G401.6 (cell line): ENCODE measurements at regions not wholly inside any gene's neighbourhood (a gene's known extent, or its start where the extent isn't known, plus 50 kb on each side); places are given as distances from the start of the nearest gene placed in this dataset.

Source experiments
- FAIRE-seq: peaks from 2 replicates; lab custom pipeline; 2012; peaks lifted over from hg19 to GRCh38; lab: Jason Lieb, UNC

GRCh38 chr12:114799574-114800487 lies 115.9 kb upstream of the TBX3 start:
- no peak for FAIRE-seq

DNA sequence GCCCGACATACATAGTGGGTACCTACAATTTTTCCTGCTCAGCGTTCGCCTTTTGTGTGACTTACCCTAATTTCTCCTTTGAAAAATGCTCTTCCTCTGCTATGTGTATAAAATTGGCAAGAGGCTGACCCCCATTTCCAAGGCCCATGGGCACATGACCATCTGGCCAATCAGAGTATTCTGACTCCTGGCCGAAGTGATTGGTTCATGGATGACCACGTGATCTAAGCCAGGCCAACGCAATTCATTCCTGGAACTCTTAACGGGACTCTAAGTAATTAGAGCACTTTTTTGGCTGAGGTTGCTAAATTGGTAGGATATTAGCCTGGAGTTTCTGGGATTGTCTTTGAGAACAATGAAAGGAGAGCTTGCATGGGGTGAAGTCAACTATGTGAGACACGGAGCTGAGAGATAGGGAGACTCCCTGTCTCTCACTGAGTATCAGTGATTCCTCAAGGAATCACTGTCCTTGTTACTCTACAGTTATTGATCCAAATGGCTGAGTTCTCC lies 110.1 kb upstream of the TBX3 start:
- no peak for FAIRE-seq

- FAIRE-seq = no peak
Measured at GRCh38 chr12:114790276-114790675, 106.3 kb upstream of the TBX3 start.

DNA sequence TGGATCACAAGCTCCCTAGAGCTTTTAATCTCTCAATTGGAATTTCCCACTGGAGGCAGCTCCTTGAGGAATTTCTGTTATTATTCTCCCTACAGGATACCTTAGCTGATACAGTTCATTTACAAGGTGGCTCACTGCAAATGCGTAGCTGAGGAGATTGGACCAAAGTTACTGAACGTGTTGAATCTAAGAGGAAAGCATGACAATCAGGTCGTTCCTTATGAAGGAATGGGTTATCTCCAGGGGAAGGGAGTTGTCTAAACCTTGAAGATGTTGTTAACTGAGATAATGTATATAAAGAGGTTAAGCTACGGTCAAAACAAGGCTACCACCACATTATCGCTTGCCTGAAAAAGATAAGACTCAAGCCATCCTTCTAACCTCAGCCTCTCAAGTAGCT lies 105.8 kb upstream of the TBX3 start:
- FAIRE-seq = no peak

DNA sequence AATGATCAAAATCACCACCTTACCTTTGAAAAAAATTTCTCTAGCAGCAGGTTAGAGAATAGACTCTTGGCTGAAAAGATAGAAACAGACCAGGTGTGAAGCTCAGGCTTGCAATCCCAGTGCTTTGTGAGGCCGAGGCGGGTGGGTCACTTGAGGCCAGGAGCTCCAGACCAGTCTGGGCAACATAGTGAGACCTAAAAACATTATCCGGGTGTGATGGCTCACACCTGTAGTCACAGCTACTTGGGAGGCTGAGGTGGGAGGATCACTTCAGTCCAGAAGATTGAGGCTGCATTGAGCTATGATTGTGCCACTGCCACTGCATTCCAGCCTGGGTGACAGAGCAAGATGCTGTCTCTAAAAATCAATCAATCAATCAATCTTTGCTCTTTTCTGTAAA lies 105.3 kb upstream of the TBX3 start:
- no peak for FAIRE-seq

- FAIRE-seq = no peak
Measured at GRCh38 chr12:114784526-114784925, 100.6 kb upstream of the TBX3 start.

DNA sequence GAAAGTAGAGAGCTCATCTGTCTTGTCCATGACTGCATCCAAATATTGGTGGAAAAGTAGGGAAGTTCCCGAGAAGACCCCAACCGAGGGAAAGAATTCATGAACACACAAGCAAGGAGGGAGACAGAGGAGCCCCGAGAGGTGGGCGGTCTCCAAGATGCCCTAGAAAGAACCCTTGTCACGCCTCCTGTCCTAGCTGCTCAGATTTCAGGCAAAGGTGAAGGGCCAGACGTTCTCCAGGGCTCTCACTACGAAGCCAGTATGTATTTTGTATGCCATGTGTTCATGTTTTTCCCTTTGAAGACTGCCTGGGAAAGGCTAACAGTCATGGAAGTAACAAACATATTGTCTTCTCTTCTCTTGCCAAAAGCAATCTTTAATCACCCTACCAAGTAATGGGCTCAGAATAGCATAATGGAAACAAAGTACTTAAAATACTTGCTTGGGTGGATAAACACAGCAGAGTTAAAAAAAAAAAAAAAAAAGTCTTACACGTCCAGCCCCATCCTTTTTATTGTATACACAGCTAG lies 99.2 kb upstream of the TBX3 start:
- FAIRE-seq = no peak

DNA sequence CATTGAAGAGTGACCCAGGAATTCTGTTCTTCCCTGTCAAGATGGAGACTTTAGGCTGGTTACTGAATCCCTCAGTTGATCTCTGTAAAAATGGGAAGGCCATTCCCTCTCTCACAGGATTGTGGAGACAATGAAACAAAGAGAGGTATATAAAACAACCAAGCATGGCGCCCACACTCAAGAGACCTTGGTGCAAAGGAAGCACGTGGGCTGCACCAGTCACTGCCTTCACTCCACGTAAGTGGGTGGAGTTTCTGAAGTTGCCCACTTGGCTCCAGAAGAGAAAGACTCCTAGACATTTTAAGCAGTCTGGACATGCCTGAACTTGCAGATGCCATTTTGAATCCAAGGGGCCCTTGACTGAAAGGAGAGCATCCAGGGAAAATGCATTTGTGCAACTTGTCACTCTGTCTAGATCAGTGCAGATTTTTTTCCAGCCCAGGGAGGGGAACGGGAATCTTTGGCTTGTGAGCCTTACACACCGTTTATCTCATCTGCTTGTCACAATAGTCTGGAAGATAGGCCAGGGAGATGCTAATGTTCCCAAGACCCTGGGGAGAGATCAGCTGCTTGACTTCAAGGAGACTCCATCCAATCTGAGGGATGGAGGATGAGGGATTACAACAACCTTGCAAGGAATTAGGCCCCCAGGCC lies 96.9 kb upstream of the TBX3 start:
- no peak for FAIRE-seq

- no peak for FAIRE-seq
Measured at GRCh38 chr12:114779647-114780046, 95.7 kb upstream of the TBX3 start.

- FAIRE-seq = no peak
Measured at GRCh38 chr12:114779186-114779585, 95.2 kb upstream of the TBX3 start.

DNA sequence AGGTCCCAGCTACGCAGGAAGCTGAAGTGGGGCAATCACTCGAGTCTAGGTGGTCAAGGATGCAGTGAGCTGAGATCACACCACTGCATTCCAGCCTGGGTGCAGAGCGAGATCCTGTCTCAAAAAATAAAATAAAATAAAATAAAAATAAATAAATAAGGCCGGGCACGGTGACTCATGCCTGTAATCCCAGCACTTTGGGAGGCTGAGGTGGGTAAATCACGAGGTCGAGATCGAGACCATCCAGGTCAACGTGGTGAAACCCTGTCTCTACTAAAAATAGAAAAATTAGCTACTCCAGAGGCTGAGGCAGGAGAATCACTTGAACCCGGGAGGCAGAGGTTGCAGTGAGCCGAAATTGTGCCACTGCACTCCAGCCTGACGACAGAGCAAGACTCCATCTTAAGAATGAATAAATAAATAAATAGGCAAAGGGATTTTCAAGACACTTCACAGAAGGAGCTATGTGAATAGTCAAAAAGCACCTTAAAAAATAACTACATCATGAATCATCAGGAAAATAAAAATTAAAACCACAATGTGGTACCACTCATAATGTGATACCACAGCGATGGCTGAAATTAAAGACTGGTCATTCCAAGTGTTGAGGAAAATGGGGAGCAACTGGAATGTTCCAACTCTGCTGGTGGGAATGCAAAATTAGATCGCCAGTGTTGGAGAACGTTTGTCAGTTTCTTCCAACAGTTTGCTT lies 92.9 kb upstream of the TBX3 start:
- no peak for FAIRE-seq

DNA sequence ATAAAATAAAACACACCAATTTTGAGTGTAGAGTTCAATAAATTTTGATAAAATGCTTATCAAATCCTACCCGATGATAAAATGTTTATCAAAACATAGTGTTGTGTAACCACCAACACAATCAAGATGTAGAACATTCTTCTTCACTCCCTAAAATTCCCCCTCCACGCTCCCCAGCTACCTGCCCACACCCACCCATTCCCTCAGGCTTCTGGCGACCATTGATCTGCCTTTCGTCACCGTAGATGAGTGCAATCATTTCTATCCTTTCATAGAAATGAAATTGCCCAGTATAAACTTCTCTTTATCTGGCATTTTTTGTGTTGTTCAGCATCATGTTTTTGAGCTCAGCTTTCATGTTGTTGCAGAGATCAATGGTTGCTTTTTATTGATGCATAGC lies 90.7 kb upstream of the TBX3 start:
- no peak for FAIRE-seq

GRCh38 chr12:114774197-114774596 lies 90.2 kb upstream of the TBX3 start:
- no peak for FAIRE-seq

DNA sequence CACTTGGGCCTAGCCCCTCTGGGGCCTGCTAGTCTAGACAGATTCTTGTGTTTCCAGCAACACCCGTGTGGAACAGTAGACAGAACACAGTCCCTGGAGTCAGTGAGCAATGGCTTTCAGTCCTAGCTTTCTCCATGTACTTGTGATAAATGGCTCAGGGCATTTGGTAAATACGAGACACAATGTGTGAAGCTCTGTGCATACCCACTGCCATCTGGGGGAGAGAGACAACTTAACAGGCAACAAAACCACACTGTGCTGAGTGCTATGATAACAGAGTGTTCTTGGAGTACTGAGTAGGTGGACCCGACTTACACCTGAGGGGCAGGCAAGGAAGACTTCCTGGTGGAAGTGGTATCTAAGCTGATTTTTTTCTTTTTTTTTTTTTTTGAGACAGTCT lies 86.3 kb upstream of the TBX3 start:
- no peak for FAIRE-seq

GRCh38 chr12:114769634-114770033 lies 85.7 kb upstream of the TBX3 start:
- FAIRE-seq = no peak

DNA sequence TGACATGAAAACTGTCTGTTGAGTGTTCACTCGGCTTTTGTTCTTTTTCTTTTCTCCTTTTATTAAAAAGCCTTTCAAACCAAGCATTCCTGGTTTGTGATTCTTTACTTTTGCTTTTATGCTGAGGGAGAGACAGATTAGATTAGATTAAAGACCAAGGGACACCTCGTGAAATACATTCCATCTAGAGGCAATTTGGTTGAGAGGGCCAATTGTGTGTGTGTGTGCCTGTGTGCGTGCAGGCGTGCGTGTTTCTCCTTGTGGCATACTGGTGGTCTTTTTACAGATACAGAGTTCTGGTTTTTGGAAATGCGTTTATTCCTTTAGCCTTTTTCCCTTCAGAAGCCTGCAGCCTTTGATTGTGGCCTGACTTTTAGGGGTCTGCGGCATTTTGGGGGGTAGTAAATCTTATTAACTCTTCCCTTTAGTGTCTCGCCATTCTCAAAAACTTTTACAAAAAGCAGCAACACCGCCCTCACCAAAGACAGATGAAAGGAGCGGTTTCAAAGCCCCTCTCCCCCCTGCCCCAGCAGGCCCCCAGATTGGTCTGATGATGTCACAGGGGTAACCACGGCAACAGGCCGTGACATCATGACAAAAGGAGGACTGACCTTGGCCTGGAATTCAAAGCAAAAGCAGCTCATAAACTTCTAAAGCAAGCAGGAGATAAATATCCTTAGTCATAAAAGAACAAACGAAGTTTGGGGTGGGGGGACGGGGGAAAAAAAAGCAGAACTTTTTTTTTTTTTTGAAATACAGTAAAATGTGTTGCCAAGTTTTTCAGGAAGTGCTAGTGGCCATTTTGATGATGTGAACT lies 84.1 kb upstream of the TBX3 start:
- no peak for FAIRE-seq

- FAIRE-seq = no peak
Measured at GRCh38 chr12:114767084-114767760, 83.2 kb upstream of the TBX3 start.

GRCh38 chr12:114765960-114766691 lies 82.2 kb upstream of the TBX3 start:
- no peak for FAIRE-seq

- FAIRE-seq = no peak
Measured at GRCh38 chr12:114764510-114764909, 80.5 kb upstream of the TBX3 start.

DNA sequence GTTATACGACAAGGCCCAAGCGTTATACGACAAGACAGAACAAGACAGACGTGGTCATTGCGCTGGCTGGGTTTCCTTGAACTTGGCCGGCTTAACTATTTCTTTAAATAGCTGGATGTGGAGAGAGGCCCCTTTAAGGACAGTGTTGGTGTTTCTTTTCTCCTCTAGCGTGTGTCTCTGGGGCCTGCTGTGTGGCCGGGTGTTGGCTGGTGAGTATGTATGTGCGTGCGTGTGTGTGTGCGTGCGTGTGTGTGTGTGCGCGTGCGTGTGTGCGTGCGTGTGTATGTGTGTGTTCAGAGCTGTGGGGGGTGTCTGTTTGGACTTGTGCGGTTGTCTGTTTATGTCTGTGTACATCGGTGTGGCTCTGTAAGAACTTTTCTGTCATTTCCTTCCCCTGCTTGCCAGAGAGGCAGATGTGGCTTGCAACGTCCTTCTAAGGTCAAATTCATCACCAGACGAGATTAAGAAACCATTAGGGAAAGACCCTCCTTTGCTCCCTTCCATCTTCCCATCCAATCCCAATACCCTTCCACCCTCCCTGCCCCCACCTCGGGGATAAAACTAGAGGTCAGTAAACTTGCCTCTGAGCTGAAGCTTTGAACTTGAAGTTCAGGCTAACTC lies 78.6 kb upstream of the TBX3 start:
- FAIRE-seq = no peak
